GM19455 (cell line): ENCODE measurements at regions not wholly inside any gene's neighbourhood (a gene's known extent, or its start where the extent isn't known, plus 50 kb on each side); places are given as distances from the start of the nearest gene placed in this dataset.

ENCODE experiments used
- ATAC-seq: cut with Tn5 transposase; IDR thresholded peaks from one replicate; pipeline ENCODE4 v1.9.1; 2021; ENCODE audit not compliant: unreplicated experiment

DNA sequence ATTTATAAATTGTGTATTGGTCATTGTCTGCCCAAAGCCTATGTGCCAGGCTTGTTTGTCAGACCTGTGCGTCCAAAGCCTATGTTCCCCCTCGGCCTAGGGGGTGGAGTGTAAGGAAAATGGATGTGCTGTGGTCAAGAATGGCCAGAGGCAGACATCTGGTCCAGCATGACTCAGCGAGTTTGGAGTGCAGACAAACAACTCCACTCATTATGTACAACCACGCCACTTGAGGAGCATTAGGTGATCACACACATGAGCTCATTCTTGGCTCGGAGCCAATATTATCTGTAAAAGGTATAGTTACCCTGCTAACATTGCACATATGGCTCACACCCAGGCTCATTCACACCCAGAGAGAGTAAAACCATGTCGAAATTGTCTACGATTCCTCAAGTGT is 1047.6 kb upstream of the ADGRL4 start:
- no peak for ATAC-seq

DNA sequence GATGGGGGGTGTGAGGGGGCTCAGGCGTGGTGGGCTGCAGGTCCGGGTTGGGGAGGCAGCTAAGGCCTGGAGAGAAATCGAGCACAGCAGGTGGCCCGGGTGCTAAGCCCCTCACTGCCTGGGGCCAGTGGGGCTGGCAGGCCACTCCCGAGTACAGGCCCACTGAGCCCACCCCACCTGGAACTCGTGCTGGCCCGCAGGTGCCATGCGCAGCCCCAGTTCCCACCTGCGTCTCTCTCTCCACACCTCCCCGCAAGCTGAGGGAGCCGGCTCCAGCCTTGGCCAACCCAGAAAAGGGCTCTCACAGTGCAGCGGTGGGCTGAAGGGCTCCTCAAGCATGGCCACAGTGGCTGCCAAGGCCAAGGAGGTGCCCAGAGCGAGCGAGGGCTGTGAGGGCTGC is 1047.1 kb upstream of the ADGRL4 start:
- no peak for ATAC-seq

DNA sequence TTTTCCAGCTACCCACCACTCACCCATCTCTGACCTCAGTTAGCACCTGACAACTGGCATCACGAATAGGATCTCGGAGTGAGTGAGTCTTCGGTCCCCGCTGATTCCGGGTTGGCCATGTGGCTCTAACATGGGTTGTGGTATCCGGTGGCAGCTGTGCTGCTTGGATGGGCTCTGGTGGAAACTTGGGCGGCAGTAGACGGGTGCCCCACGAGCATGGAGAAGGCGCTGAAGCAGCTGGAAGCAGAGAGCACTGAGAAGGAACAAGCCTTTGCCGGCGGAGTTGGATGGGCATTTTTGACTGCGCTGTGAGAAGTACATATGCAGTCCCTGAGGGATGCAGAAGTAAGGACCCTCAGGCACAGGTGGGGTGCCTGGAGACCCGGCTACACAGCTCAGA is 1044.0 kb upstream of the ADGRL4 start:
- no peak for ATAC-seq

DNA sequence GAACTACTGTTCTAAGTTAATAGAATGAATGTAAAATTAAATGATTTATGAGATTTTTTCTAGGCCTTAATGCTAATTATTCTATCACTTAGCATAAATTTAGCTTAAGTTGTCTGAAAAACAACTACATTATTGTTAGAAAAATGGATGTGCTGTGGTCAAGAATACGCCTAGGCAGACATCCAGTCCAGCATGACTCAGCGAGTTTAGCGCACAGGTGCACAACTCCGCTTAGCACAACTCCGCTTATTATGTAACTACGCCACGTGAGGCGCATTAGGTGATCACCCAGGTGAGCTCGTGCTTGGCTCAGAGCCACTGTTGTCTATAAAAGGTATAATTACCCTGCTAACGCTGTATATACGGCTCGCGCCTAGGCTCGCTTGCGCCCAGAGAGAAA is 1043.6 kb upstream of the ADGRL4 start:
- ATAC-seq, result no peak

DNA sequence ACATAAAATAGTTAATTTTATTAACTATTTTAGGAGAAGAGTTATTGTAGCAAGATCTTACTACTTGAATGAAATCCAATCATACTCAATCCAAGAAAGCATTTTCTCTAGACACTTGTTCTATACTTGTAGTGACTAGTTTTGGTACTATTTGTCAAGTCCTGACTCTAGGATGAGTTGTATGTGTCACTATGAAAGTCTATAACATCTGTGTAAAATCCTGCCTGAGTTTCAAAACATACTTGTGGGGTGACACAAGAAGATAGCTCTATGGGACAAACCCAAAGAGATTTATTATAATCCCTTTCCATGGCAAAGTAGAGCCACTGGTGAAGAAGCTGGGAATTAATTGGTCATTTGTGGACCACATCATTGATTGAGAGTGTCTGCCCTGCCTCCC is 1042.2 kb upstream of the ADGRL4 start:
- no peak for ATAC-seq

DNA sequence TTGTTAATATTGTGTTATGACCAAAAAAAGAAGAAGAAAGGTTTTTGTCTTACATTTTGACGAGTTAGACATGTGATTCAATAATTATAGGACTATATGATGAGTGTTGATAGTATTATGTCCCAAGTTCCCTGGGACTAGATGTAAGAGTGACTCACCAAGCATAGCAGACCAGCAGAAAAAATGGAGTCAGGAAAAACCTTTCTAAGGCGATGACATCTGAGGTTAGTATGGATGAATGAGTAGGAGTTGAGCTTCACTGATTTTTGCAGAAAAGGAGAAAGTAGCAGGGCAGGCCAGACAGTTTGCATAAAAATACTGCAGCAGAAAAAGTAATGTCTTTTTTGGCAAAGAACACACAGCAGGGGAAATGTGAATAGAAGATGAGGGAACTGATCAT is 1041.3 kb upstream of the ADGRL4 start:
- no peak for ATAC-seq

DNA sequence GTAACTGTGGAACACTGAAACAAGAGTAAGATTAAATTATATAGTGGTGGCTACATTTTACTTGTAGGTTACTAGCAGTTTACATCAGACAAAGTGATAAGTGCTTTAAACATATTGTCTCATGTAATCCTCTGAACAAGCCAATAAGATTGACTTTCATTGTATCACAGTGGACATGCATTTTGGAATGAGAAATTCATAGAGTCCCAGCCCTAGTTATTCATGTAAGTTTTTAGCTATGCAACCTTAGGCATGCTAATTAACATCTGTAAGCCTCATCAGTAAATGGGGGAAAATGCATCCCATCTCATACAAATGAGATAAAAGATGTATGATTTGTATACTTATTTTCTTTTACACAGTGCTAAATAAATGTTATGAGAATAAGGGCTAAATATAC is 1038.1 kb upstream of the ADGRL4 start:
- ATAC-seq, result no peak

DNA sequence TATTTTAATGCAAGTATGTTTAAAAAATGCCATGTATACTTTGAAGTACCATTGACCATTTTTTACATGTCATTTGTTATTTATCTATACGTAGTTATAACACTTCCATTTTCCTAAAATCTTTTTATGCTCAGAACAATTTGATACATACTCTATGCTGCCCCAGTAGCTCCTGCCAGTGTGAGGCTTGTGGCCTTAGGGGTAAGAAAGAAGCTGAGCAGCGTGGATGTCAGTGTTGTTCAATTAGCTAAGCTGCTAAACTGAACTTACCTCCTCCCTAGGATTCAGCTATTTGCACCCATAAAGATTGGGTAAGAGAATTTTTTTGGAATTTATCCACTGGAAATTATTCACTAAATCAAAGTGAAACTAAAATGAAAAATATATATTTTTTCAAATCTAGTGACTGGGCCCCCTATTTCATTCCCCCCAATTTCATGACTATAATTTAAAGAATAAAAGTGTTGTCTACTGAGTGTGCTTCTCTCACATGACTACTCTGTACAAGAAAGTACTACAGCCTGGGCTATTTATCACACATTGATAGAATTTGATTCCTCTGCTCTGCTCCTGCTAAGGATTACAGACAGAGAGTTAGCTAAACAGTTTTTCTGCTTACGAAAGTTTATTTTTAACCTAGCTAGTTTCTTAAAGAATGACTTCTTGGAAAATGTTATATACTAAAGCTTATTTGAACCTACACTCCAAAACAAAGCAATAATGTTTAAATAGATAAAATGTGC is 1030.3 kb upstream of the ADGRL4 start:
- ATAC-seq, result no peak

DNA sequence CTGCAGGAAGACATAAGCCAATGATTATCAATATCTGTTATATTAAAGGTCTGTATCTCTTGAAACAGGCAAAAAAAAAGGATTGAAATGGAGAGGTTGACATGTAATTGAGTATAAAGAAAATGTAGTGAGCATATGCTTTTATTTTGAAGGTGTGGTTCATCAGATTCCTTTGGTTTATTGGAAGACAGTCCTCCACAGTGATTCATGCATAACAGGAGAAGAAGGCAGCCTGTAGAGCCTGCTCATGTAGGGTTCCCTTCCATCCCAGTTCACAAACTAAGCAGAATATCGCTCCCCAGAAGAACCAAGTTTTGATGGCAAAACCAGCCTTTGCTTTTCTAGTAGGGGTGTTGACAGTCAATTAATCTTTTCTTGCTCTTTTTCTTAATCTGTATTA is 1016.8 kb upstream of the ADGRL4 start:
- ATAC-seq, result no peak

DNA sequence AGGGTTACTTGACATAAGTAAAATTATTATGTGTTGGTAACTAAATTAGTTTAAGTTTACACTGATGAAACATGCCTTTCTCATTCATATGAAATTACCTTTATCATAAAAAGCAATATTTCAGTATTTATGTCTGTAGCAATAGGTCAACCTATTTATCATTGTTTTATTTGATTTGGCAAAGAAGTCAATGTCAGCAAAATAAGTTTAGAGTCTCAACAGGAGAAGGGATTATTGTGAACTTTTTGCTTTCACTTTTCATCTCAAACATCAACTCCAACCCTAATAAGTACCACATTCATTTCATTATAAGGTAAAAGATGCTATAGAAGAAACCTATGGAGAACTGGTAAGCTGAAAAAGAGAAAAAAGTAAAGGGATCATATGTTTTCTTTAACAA is 1015.4 kb upstream of the ADGRL4 start:
- no peak for ATAC-seq

DNA sequence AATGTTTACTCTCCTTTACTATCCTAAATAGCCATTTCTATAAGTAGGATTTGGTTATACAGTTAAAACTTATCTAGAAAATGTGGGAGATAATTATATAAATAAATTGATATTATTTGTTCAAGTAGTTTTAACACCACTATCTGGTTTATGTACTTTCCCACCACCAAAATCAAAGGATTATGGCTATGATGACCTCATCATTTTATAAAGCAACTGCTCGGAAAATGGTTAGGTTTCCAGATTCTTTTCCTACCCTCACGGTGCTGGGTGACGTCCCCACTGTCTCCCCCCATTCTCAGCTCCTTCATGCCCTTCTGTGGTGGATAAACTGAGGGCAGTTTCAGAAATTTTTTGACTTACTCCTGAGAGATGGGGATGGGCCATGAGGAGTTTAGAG is 1011.8 kb upstream of the ADGRL4 start:
- no peak for ATAC-seq

DNA sequence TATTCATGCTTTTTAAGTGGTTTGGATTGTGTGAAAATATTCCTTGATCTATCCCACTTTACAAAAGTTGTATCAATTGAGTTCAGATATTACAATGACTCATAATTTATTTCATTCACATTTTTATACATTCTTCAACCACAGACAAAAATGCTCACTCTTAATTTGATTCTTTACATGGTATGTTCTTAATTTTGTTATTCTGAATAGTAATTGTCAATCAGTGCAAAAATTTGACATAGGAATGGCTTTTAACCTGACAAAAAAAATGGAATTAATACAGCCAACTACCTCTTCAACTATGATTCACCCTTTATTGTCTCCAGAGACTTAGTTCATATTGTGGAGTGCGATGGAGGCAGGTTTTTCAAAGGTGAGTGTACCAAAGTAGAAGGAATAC is 1002.4 kb upstream of the ADGRL4 start:
- ATAC-seq, result no peak

DNA sequence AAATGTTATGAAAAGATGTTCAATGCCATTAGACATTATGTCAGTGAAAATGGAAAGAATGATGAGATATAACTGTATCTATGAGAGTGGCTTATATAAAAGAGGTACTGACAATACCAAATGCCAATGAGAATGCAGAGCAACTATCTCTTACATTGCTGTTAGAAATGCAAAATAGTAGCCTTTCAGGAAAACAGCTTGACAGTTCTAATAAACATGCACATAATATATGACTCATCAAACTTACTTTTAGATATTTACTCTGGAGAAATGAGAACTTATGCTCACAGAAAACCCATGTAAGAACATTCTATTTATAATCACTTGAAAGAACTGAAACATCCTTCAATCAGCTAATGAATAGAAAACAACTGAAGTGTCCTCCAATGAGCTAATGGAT is 996.7 kb upstream of the ADGRL4 start:
- ATAC-seq, result no peak

DNA sequence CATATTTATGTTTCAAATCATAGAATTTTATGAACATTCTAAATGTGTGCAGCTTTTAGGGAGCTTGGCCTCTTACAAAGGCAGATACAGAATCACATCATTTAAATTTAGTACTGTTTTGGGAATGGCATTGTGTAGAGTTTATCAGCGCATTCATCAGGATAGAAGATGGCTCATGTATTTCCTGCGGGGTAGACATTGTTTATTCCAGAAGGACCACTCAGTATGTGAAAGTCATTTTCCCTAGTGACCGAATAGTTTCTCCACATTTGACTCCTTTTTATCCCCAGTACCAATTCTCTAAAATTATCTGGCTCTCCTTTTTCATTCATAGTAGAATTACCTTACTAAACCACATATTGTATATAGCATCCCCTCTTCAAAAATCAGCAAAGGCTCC is 981.9 kb upstream of the ADGRL4 start:
- ATAC-seq, result no peak

DNA sequence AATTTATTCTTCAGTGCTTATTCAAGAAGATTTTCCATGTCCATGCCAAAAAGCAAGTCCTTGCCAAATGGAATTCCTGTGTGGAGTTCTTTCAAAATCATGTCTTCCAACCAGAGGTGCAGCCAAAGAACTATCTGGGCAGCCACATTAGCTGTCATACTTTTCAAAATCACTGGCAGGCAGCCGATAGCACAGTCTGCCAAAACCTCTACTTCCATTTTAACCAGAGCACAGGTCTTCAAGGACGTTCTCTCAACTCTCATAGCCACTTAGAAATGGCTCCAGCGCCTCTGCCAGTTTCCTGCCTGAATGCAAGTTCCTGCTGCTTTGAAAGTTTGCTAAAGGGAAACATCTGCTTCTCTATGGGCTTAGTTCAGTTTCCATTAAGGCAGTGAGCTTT is 975.7 kb upstream of the ADGRL4 start:
- ATAC-seq, result no peak

DNA sequence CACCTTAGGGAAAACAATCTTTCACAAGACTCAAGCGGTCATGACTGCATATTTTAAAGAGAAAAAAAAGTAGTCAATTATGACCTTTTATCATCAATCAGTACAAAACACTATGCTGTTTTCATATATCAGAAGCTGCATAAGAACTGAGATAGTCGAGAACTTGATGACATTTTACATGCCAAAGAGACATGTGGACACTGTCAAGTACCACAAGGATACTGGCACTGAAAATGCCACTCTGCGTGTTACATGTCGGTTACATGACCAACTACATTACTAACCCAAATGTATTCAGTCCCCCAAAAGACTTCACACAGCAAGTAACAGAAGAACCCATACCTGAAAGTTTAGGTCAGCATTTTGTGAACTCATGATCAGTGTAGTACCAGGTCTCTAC is 975.0 kb upstream of the ADGRL4 start:
- ATAC-seq, result no peak

DNA sequence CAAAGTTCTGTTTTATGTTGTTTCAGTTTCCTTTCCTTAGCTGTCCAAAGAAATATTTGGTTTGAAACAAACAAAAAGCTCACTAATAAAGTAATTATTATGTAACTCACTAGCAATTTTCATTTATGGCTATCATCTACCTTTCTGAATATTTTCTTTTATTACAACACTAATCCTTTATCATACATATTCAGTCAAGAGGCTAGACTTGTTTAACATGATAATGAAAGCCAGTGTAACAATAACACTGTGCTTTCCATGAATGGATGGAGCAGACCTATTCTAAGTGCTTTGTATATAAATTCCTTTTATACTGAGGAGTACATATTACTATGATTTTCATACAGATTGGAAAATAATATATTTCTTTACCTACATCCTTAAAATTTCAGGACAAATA is 972.8 kb upstream of the ADGRL4 start:
- ATAC-seq, result no peak

DNA sequence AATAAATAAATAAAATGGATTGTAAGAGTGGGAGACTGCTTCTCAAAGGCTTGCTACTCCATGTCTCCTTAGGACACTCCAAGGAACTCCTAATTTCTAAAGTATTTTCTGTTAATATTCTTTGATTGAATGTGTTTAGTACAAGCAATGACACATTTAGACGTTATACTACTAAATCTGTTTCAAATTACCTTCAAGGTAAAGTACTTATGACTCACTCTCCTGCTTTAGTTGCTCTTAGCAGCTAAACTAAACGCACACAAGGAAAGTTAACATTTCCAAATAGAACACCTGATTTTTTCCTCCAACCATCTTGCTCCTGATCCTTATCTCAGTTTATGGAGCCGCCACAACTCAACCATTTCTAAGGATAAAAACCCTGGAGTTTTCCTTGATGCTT is 969.8 kb upstream of the ADGRL4 start:
- ATAC-seq, result no peak

DNA sequence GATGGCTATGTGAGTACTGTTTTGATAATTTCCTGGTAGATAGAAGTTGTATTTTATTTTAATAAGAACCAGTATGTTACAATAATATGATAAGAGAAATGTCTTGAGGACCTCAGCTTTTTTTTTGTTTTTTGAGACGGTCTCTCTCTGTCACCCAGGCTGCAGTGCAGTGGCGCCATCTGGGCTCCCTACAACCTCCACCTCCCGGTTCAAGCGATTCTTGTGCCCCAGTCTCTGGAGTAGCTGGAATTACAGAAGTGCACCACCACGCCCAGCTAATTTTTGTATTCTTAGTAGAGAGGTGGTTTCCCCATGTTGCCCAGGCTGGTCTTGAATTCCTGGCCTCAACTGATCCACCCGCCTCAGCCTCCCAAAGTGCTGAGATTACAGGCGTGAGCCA is 968.1 kb upstream of the ADGRL4 start:
- no peak for ATAC-seq

DNA sequence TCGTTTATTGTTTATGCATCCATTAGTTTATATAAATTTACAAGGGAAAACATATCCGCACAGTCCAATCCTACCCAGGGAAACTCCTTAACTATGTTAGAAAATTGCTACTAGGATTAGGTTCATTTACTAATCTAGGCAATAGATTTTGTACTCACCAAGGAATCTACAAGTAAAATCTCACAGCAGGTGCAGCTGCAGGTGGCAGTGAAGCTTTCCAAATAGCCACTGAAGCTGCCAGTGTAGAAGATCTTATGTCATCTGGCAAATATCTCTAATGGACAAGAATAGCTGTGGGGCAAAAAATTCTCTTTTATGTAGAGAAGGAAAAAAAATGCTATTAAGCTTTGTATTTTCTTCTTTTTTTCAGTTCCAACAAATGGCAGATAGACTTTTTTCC is 963.4 kb upstream of the ADGRL4 start:
- ATAC-seq, result no peak

DNA sequence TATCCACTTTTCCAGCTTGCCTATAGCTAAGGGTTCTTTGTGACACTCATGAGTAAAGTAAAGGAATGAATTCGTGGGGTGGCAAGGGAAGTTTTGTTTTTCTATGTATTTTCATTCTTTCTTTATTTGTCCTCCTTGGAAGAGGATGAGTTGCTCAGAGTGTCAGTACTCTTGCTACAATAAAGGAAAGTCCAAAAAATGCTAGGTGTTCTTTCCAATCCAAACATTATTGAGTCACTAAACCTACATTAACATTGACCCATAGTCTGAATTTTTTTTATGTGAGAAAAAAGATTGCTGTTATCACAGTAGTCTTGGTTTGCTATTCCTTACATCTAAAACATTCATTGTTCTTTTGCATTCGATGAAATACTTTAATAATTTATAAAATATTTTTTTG is 959.9 kb upstream of the ADGRL4 start:
- ATAC-seq, result no peak

DNA sequence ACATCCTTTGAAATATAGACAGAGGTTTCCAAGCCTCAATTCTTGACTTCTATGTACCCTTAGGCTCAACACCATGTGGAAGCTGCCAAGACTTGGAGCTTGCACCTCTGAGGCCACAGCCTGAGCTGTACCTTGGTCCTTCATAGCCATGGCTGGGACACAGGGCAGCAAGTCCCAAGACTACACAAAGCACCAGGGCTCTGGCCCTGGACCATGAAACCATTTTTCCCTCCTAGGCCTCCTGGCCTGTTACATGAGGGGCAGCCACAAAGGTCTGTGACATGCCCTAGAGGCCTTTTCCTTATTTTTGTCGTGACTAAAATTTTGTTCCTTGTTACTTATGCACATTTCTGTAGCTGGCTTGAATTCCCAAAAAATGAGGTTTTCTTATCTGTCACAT is 953.1 kb upstream of the ADGRL4 start:
- ATAC-seq, result no peak

DNA sequence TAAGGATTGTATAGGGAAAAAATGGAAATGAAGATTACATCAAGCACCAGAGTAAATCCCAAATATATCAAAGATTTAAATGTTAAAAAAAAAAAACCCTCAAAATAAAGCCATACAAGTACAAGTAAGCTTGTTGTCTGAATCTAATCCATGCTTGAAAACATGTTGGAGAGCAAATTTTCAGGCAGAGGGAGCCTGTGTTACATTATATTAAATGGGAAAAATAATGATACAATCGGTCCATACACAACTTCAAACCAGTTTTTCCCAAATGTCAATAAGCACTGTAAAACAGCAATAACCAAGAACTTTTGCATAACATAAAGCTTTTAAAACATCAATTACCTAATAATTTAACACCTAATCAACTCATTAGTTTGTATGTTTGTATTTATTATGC is 949.4 kb upstream of the ADGRL4 start:
- no peak for ATAC-seq

DNA sequence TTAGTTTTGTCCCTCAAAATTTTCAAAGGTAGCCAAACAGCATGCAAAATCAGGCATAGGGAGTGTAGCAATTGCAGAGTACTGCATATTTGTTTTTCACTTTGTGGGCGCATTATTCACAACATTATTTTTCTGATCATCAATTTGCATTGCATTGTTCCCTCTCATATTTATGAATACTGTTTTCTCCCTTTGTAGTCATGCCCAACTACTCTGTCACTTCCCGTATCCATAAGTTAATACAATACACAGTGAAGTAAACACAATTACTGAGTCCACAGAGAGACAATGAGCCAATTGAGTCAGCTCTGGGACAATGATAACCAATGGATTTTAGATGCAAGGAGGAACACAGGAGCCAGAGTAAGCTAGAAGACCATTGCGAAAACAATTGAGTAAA is 944.0 kb upstream of the ADGRL4 start:
- no peak for ATAC-seq
